HG03064 (cell line): ENCODE measurements at regions not wholly inside any gene's neighbourhood (a gene's known extent, or its start where the extent isn't known, plus 50 kb on each side); places are given as distances from the start of the nearest gene placed in this dataset.
"Not testable (repeated sequence)": the region's sequence is repeated elsewhere in the genome, so short reads cannot be mapped to it uniquely, and the experiment has no call there.

ENCODE experiments used
- ATAC-seq: cut with Tn5 transposase; IDR thresholded peaks from one replicate; pipeline ENCODE4 v1.9.1; 2021; ENCODE audit warnings: low read depth; ENCODE audit not compliant: unreplicated experiment

- ATAC-seq, result no peak
Observed at GRCh38 chr7:136138991-136139390, 161.8 kb upstream of the MTPN start.

- no peak for ATAC-seq
Observed at GRCh38 chr7:136136906-136137454, 159.8 kb upstream of the MTPN start.

GRCh38 chr7:136134503-136134902 lies 157.3 kb upstream of the MTPN start:
- no peak for ATAC-seq

GRCh38 chr7:136133551-136133950 lies 156.4 kb upstream of the MTPN start:
- no peak for ATAC-seq

- ATAC-seq, result no peak
Observed at GRCh38 chr7:136131304-136131630, 154.1 kb upstream of the MTPN start.

- ATAC-seq, result no peak
Observed at GRCh38 chr7:136130511-136131303, 153.5 kb upstream of the MTPN start.

- ATAC-seq, result no peak
Observed at GRCh38 chr7:136128050-136128449, 150.9 kb upstream of the MTPN start.

- no peak for ATAC-seq
Observed at GRCh38 chr7:136123352-136123751, 146.2 kb upstream of the MTPN start.

GRCh38 chr7:136122026-136122425 lies 144.9 kb upstream of the MTPN start:
- no peak for ATAC-seq

GRCh38 chr7:136117539-136117938 lies 140.4 kb upstream of the MTPN start:
- ATAC-seq, result no peak

- no peak for ATAC-seq
Observed at GRCh38 chr7:136116186-136116585, 139.0 kb upstream of the MTPN start.

GRCh38 chr7:136114966-136115762 lies 138.0 kb upstream of the MTPN start:
- peak; percentile 93 for ATAC-seq

- ATAC-seq, result not testable (repeated sequence)
Observed at GRCh38 chr7:136114467-136114866, 137.3 kb upstream of the MTPN start.

- ATAC-seq, result not testable (repeated sequence)
Observed at GRCh38 chr7:136109037-136109436, 131.9 kb upstream of the MTPN start.

- no peak for ATAC-seq
Observed at GRCh38 chr7:136105191-136105590, 128.0 kb upstream of the MTPN start.

GRCh38 chr7:136104269-136104603 lies 127.1 kb upstream of the MTPN start:
- ATAC-seq, result no peak

GRCh38 chr7:136103545-136104268 lies 126.5 kb upstream of the MTPN start:
- no peak for ATAC-seq

GRCh38 chr7:136102881-136103280 lies 125.7 kb upstream of the MTPN start:
- no peak for ATAC-seq

GRCh38 chr7:136092714-136093113 lies 115.6 kb upstream of the MTPN start:
- ATAC-seq, result not testable (repeated sequence)

- ATAC-seq, result no peak
Observed at GRCh38 chr7:136087881-136088280, 110.7 kb upstream of the MTPN start.

- ATAC-seq, result no peak
Observed at GRCh38 chr7:136086712-136087111, 109.6 kb upstream of the MTPN start.
